ENCODE measurements at regions not wholly inside any gene's neighbourhood (a gene's known extent, or its start where the extent isn't known, plus 50 kb on each side); places are given as distances from the start of the nearest gene placed in this dataset.

DNA sequence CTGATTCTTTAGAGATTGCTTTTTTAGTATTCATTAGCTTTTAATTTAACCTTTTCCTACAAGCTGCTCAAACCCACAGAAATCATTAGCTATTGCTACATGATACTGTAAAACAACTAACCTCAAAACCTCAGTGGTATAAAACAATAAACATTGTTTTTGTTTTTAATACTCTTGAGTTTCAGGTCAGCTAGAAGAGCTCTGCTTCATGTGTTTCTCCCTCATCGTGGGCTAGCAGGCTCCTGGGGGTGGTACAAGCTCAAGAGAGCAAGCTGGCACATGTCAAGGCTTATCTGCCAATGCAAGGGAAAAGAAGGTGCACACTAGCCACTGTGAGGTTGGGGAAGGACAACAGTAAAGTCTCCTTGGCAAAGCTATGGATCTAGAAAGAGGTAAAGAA is 232.9 kb upstream of the PHF14 start:
- H3K27ac ChIP-seq (ENCODE audit: low read length), result no peak overlapping the region
- TF ChIP-seq EZH2 (optimal IDR thresholded peaks at IDR 0.05; ENCODE audit: low read depth, low read length) (no peak), EZH2phosphoT487 (IDR thresholded peaks at IDR 0.05; ENCODE audit: low read length) (no peak)
- TF ChIP-seq, protein P1, sequence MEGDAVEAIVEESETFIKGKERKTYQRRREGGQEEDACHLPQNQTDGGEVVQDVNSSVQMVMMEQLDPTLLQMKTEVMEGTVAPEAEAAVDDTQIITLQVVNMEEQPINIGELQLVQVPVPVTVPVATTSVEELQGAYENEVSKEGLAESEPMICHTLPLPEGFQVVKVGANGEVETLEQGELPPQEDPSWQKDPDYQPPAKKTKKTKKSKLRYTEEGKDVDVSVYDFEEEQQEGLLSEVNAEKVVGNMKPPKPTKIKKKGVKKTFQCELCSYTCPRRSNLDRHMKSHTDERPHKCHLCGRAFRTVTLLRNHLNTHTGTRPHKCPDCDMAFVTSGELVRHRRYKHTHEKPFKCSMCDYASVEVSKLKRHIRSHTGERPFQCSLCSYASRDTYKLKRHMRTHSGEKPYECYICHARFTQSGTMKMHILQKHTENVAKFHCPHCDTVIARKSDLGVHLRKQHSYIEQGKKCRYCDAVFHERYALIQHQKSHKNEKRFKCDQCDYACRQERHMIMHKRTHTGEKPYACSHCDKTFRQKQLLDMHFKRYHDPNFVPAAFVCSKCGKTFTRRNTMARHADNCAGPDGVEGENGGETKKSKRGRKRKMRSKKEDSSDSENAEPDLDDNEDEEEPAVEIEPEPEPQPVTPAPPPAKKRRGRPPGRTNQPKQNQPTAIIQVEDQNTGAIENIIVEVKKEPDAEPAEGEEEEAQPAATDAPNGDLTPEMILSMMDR (IDR thresholded peaks at IDR 0.05; ENCODE audit: low read length), result no peak
- H3K79me2 ChIP-seq (ENCODE audit: low read length), result no peaks in the 10 kb centered on the region
- no peaks in the 10 kb centered on the region for H3K36me3 ChIP-seq (replicated peaks; ENCODE audit: insufficient read depth, low read length)
- no peak overlapping the region for H2AFZ ChIP-seq (ENCODE audit: low read length)
- H3K9me2 ChIP-seq (replicated peaks; ENCODE audit: insufficient read depth, low read length), result no peaks in the 10 kb centered on the region
- no peaks in the 10 kb centered on the region for H3K9me3 ChIP-seq (replicated peaks; ENCODE audit: insufficient read depth, low read length)
- no peak overlapping the region for H3K4me2 ChIP-seq (ENCODE audit: low read depth, low read length)
- H3K4me3 ChIP-seq (ENCODE audit: low read length), result no peak overlapping the region
- H3K4me1 ChIP-seq (ENCODE audit: low read length), result no peaks in the 10 kb centered on the region
- no peak overlapping the region for H3K9ac ChIP-seq (ENCODE audit: low read length)
- no peaks in the 10 kb centered on the region for H3K27me3 ChIP-seq (replicated peaks; ENCODE audit: insufficient read depth, low read length)
- no peaks in the 10 kb centered on the region for H4K20me1 ChIP-seq (ENCODE audit: insufficient read depth, low read length)
- DNase-seq, result no peak
- no peaks in the 10 kb centered on the region for H3F3A ChIP-seq (ENCODE audit: insufficient read depth, low read length)

DNA sequence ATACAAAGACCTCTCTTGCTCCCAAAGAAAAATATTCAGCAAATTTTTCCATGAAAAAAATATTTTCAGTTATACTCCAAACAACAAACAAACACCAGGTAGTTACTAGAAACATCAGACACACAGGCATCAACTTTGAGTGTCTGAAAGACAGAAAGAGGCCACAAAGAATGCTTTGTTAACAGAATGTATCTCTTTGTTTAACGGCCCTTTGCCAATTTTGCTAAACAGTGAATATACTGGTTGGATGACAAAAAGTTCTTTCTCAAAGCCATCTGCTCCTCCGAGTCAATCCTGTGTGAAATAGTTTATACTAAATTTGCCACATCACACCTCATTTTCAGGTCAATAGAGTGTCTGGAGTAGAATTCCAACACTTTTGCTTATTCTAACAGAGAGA is 216.7 kb upstream of the PHF14 start:
- DNase-seq, result no peak

DNA sequence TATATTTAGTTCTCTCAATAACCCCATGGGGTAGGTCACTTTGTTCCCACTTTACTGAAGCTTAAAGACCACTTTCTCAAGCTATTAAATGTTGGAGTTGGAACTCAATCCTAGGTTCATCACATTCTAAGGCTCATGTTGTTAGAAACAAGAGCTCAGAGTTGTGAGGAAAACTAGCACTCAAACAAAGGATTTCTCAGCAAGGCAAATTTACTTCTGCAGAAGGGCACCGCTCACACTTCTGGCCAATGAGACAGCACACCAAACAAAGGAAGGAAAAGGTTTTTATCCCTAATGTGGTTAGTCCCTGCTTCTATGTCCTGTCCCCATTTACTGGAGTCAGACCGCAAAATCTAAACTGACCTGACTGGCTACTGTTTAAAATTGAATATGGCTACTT is 214.6 kb upstream of the PHF14 start:
- Histone ChIP-seq H3K4me2 (ENCODE audit: low read depth, low read length) (no peak overlapping the region), H2AFZ (ENCODE audit: low read length) (no peak overlapping the region), H3K79me2 (ENCODE audit: low read length) (no peaks in the 10 kb centered on the region), H3K9ac (ENCODE audit: low read length) (no peak overlapping the region), H3K4me1 (ENCODE audit: low read length) (no peaks in the 10 kb centered on the region), H3F3A (ENCODE audit: insufficient read depth, low read length) (no peaks in the 10 kb centered on the region), H3K36me3 (replicated peaks; ENCODE audit: insufficient read depth, low read length) (no peaks in the 10 kb centered on the region), H3K9me2 (replicated peaks; ENCODE audit: insufficient read depth, low read length) (no peaks in the 10 kb centered on the region), H3K27me3 (replicated peaks; ENCODE audit: insufficient read depth, low read length) (no peaks in the 10 kb centered on the region), H3K27ac (ENCODE audit: low read length) (no peak overlapping the region), H3K4me3 (ENCODE audit: low read length) (no peak overlapping the region), H4K20me1 (ENCODE audit: insufficient read depth, low read length) (no peaks in the 10 kb centered on the region), H3K9me3 (replicated peaks; ENCODE audit: insufficient read depth, low read length) (no peaks in the 10 kb centered on the region)
- no peak for DNase-seq
- TF ChIP-seq EZH2phosphoT487 (IDR thresholded peaks at IDR 0.05; ENCODE audit: low read length) (no peak), EZH2 (optimal IDR thresholded peaks at IDR 0.05; ENCODE audit: low read depth, low read length) (no peak)
- TF ChIP-seq, protein P1 (IDR thresholded peaks at IDR 0.05; ENCODE audit: low read length), result no peak

More for the DNA sequence above, 216.7 kb upstream of the PHF14 start:
- H2AFZ ChIP-seq (ENCODE audit: low read length), result no peak overlapping the region
- H3K4me1 ChIP-seq (ENCODE audit: low read length), result no peaks in the 10 kb centered on the region
- no peaks in the 10 kb centered on the region for H4K20me1 ChIP-seq (ENCODE audit: insufficient read depth, low read length)
- no peaks in the 10 kb centered on the region for H3K36me3 ChIP-seq (replicated peaks; ENCODE audit: insufficient read depth, low read length)
- H3K9me2 ChIP-seq (replicated peaks; ENCODE audit: insufficient read depth, low read length), result no peaks in the 10 kb centered on the region
- H3F3A ChIP-seq (ENCODE audit: insufficient read depth, low read length), result no peaks in the 10 kb centered on the region
- H3K9me3 ChIP-seq (replicated peaks; ENCODE audit: insufficient read depth, low read length), result no peaks in the 10 kb centered on the region
- no peak overlapping the region for H3K9ac ChIP-seq (ENCODE audit: low read length)
- TF ChIP-seq EZH2 (optimal IDR thresholded peaks at IDR 0.05; ENCODE audit: low read depth, low read length) (no peak), EZH2phosphoT487 (IDR thresholded peaks at IDR 0.05; ENCODE audit: low read length) (no peak)
- TF ChIP-seq, protein P1 (IDR thresholded peaks at IDR 0.05; ENCODE audit: low read length), result no peak
- no peak overlapping the region for H3K27ac ChIP-seq (ENCODE audit: low read length)
- H3K79me2 ChIP-seq (ENCODE audit: low read length), result no peaks in the 10 kb centered on the region
- no peak overlapping the region for H3K4me3 ChIP-seq (ENCODE audit: low read length)
- no peaks in the 10 kb centered on the region for H3K27me3 ChIP-seq (replicated peaks; ENCODE audit: insufficient read depth, low read length)
- H3K4me2 ChIP-seq (ENCODE audit: low read depth, low read length), result no peak overlapping the region

All from MM.1S (cell line).